ENCODE measurements at regions not wholly inside any gene's neighbourhood (a gene's known extent, or its start where the extent isn't known, plus 50 kb on each side); places are given as distances from the start of the nearest gene placed in this dataset.

GRCh38 chr9:110076894-110077725, 130.8 kb downstream of the C9orf152 start (continued):
- no peak for TF ChIP-seq MAX (CRISPR knock-in tag; IDR thresholded peaks at IDR 0.05)

GRCh38 chr9:110077925-110078324, 130.0 kb downstream of the C9orf152 start:
- TF ChIP-seq E2F4 (CRISPR knock-in tag; IDR thresholded peaks at IDR 0.05; ENCODE audit: borderline replicate concordance, low read depth) (no peak), NR2C2 (CRISPR knock-in tag; IDR thresholded peaks at IDR 0.05) (no peak), ZSCAN18 (CRISPR knock-in tag; IDR thresholded peaks at IDR 0.05) (no peak), OVOL2 (CRISPR knock-in tag; IDR thresholded peaks at IDR 0.05; ENCODE audit: borderline replicate concordance) (no peak)
- H3K9me3 Mint-ChIP-seq, result no peaks in the 10 kb centered on the region; the same call in 1 of the 2 replicates
- no peak overlapping the region for H3K27ac Mint-ChIP-seq
- DNase-seq (ENCODE audit: low spot score) (no peak), ATAC-seq (no peak)
- H3K4me3 Mint-ChIP-seq, result no peak overlapping the region
- ChIA-PET POLR2A (no interaction called here), CTCF (interaction anchor here (0.7 kb wide), 1 partner anchor 165 kb away, joined by 3 read pairs; no protein-coding TSS in a partner anchor)
- H3K36me3 Mint-ChIP-seq, result no peaks in the 10 kb centered on the region
- peaks cover 25% of the 10 kb centered on the region for H3K4me1 Mint-ChIP-seq
- no peaks in the 10 kb centered on the region for H3K27me3 Mint-ChIP-seq (ENCODE audit: low read depth)

GRCh38 chr9:110078604-110079003, 129.4 kb downstream of the C9orf152 start:
- DNase-seq (ENCODE audit: low spot score) (no peak), ATAC-seq (no peak)
- Mint-ChIP-seq H3K4me1 (peaks cover 28% of the 10 kb centered on the region), H3K9me3 (no peaks in the 10 kb centered on the region; the same call in 1 of the 2 replicates), H3K36me3 (no peaks in the 10 kb centered on the region), H3K27ac (no peak overlapping the region), H3K4me3 (no peak overlapping the region), H3K27me3 (ENCODE audit: low read depth) (no peaks in the 10 kb centered on the region)
- ChIA-PET CTCF (interaction anchor here (0.6 kb wide), 1 partner anchor 39 kb away, joined by 3 read pairs; no protein-coding TSS in a partner anchor), POLR2A (no interaction called here)
- TF ChIP-seq PREB (CRISPR knock-in tag; IDR thresholded peaks at IDR 0.05; ENCODE audit: borderline replicate concordance) (no peak), ZNF219 (CRISPR knock-in tag; IDR thresholded peaks at IDR 0.05; ENCODE audit: borderline replicate concordance) (no peak), GTF2I (CRISPR knock-in tag; conservative IDR thresholded peaks at IDR 0.05) (no peak), ZNF416 (CRISPR knock-in tag; IDR thresholded peaks at IDR 0.05) (no peak), OVOL2 (CRISPR knock-in tag; IDR thresholded peaks at IDR 0.05; ENCODE audit: borderline replicate concordance) (no peak), TEAD4 (CRISPR knock-in tag; IDR thresholded peaks at IDR 0.05) (no peak), JUN (CRISPR knock-in tag; IDR thresholded peaks at IDR 0.05) (no peak), ZBTB43 (CRISPR knock-in tag; IDR thresholded peaks at IDR 0.05) (no peak), ZNF512 (CRISPR knock-in tag; IDR thresholded peaks at IDR 0.05; ENCODE audit: borderline replicate concordance) (no peak), KAT7 (CRISPR knock-in tag; IDR thresholded peaks at IDR 0.05; ENCODE audit: borderline replicate concordance) (no peak), CDX4 (CRISPR knock-in tag; IDR thresholded peaks at IDR 0.05; ENCODE audit: borderline replicate concordance) (no peak), ZMAT4 (CRISPR knock-in tag; IDR thresholded peaks at IDR 0.05) (no peak), PRDM15 (CRISPR knock-in tag; IDR thresholded peaks at IDR 0.05) (no peak)

Data from WTC11 (cell line).